Transverse colon (tissue), 4 donors: ENCODE measurements at regions not wholly inside any gene's neighbourhood (a gene's known extent, or its start where the extent isn't known, plus 50 kb on each side); places are given as distances from the start of the nearest gene placed in this dataset.
"Not testable (repeated sequence)": the region's sequence is repeated elsewhere in the genome, so short reads cannot be mapped to it uniquely, and the experiment has no call there.

ENCODE experiments used
- DNase-seq: peaks from one replicate; pipeline ENCODE4 v3.0.0-alpha.2; 2019
- H3K27ac ChIP-seq, 4 donors: fragments of 200-600 bp; sonication (generic); 2 replicates each; pipeline ENCODE4 v1.5.1; 2016 to 2018; ENCODE audit warnings: inconsistent platforms in 4 of 4
- H3K27me3 ChIP-seq: fragments of 200-600 bp; sonication (generic); 2 replicates; pipeline ENCODE4 v1.5.1; 2017; ENCODE audit warnings: inconsistent platforms
- H3K36me3 ChIP-seq, 4 donors: fragments of 200-600 bp; sonication (generic); 2 replicates each; pipeline ENCODE4 v1.5.1; 2017 to 2019; ENCODE audit warnings: inconsistent platforms in 4 of 4
- H3K4me1 ChIP-seq, 4 donors: fragments of 200-600 bp; sonication (generic); 2 replicates each; pipeline ENCODE4 v1.5.1; 2017 to 2020; ENCODE audit warnings: inconsistent platforms in 4 of 4
- H3K4me3 ChIP-seq, 4 donors: fragments of 200-600 bp; sonication (generic); 1 replicate in 1 of 4; 2 replicates in 3 of 4; pipeline versions ENCODE4 v1.5.1 to v1.6.1; 2017 to 2019; ENCODE audit warnings: inconsistent platforms in 4 of 4
- H3K9me3 ChIP-seq, 2 donors: fragments of 200-600 bp; sonication (generic); 2 replicates each; pipeline ENCODE4 v1.5.1; 2017 to 2019; ENCODE audit warnings: inconsistent platforms in 2 of 2
- CTCF ChIP-seq, 5 experiments: fragments of 200-600 bp in 3 of 5; fragments of 450-650 bp in 2 of 5; sonication (generic) in 3 of 5; IDR thresholded peaks; 1 replicate in 2 of 5; 2 replicates in 3 of 5; pipeline ENCODE4 v1.5.1; 2016 to 2017; ENCODE audit warnings: antibody characterized with exemption in 5 of 5, inconsistent platforms in 3 of 5, mild to moderate bottlenecking in 2 of 5, moderate library complexity in 1 of 5
- EP300 ChIP-seq: sonication (generic); formaldehyde crosslinking; IDR thresholded peaks from one replicate; pipeline ENCODE4 v1.6.1; 2017; ENCODE audit warnings: antibody characterized with exemption, low read depth
- POLR2A ChIP-seq: fragments of 450-650 bp; IDR thresholded peaks from one replicate; pipeline ENCODE4 v1.6.1; 2016; ENCODE audit warnings: antibody characterized with exemption, mild to moderate bottlenecking, moderate library complexity
- POLR2AphosphoS5 ChIP-seq, 3 donors: sonication (generic); formaldehyde crosslinking; IDR thresholded peaks; one replicate each; pipeline ENCODE4 v1.6.1; 2016; ENCODE audit warnings: antibody characterized with exemption in 3 of 3
- WGBS, 2 donors: methylation state at CpG; one replicate each; pipeline ENCODE4 v1.1.5; 2018; ENCODE audit warnings: low coverage in 1 of 2; 5-methylcytosine and 5-hydroxymethylcytosine counted together
- in situ Hi-C, 4 donors: fragments of 200-750 bp; cut with MboI; loops; one replicate each; pipeline versions ENCODE4 v1.15.0 to v1.15.1; 2017; ENCODE audit warnings: low sequenced_read_pairs in 3 of 4, low pct_ligation_motif_present in 1 of 4, low pct_unique_long_range_greater_than_20kb in 1 of 4
- intact Hi-C: fragments of 100-400 bp; cut with DNase I; formaldehyde crosslinking; loops from one replicate; pipeline ENCODE4 v1.15.1; 2023; ENCODE audit warnings: low total_unique reads

DNA sequence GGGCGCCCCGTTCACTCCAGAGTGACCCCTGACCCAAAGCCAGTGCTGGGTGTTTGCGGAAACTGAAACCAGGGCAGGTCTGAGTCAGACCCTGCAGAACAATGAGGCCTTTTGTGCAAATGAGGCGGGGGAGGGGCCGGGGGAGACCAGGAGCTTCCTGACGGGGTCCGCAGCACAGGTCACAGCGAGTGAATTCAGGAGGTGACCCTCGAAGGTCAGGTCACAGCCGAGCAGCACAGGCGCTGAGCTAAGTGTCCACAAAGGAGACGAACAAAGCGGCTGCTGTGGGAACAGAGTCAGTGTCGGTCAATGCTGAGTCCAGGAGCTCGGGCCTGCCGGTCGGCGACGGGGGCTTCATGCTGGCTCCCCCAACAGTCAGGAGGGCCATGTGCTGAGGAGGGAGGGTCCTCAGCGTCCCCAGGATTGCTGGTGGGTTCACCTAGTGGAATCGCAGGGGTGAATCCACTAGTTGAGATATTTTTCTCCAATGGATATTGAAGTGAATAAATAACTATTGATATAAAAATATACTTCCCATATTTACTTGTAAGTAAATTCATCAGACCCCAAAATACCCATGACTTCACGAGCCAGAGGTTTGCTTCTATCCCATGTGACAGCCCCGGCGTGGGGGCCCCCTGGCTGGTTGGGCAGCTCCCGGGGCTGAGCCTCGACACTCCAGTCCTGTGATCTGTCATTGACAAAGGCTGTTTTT is 188.4 kb upstream of the SULF2 start:
- TF ChIP-seq EP300 = no peak
- TF ChIP-seq POLR2A = no peak
- no peak for TF ChIP-seq POLR2AphosphoS5 (IDR thresholded peaks at IDR 0.05)
- no peak for TF ChIP-seq CTCF (IDR thresholded peaks at IDR 0.05)
- no peaks in the 10 kb centered on the region for H3K36me3 ChIP-seq
- DNase-seq = no peak
- H3K27ac ChIP-seq = no peak overlapping the region
- 60 to 70% methylated on average over 2 to 22 of the region's 26 CpGs for WGBS, 2 donors
- H3K27me3 ChIP-seq = no peaks in the 10 kb centered on the region
- in situ Hi-C loops (no loop called here), intact Hi-C loops (no loop called here)
- no peaks in the 10 kb centered on the region for H3K9me3 ChIP-seq
- H3K4me3 ChIP-seq = no peak overlapping the region
- peaks cover 0 to 4% (median 2%) of the 10 kb centered on the region in 4 donors for H3K4me1 ChIP-seq

- 77 to 80% methylated on average over 1 to 17 of the region's 17 CpGs for WGBS, 2 donors
- Histone ChIP-seq H3K27me3 (no peaks in the 10 kb centered on the region), H3K4me3 (no peak overlapping the region), H3K36me3 (no peaks in the 10 kb centered on the region), H3K27ac (no peak overlapping the region), H3K9me3 (no peaks in the 10 kb centered on the region), H3K4me1 (peaks cover 0 to 4% (median 2%) of the 10 kb centered on the region in 4 donors)
- in situ Hi-C loops (no loop called here), intact Hi-C loops (no loop called here)
- TF ChIP-seq POLR2A = no peak
- no peak for DNase-seq
Observed at GRCh38 chr20:47972916-47973309, 187.6 kb upstream of the SULF2 start.

- H3K9me3 ChIP-seq, H3K36me3 ChIP-seq, H3K4me1 ChIP-seq, H3K4me3 ChIP-seq, H3K27me3 ChIP-seq, in situ Hi-C loops, intact Hi-C loops, H3K27ac ChIP-seq: not testable (repeated sequence)
- peak; percentile 13 to 42 (median 27) for TF ChIP-seq CTCF (IDR thresholded peaks at IDR 0.05)
- peak; percentile 43 for DNase-seq
- WGBS, 2 donors = 48% methylated on average over 26 of the region's 26 CpGs; no CpG with 5 or more reads in 1 of the 2 donors
Observed at GRCh38 chr20:47972297-47972915, 187.1 kb upstream of the SULF2 start.

DNA sequence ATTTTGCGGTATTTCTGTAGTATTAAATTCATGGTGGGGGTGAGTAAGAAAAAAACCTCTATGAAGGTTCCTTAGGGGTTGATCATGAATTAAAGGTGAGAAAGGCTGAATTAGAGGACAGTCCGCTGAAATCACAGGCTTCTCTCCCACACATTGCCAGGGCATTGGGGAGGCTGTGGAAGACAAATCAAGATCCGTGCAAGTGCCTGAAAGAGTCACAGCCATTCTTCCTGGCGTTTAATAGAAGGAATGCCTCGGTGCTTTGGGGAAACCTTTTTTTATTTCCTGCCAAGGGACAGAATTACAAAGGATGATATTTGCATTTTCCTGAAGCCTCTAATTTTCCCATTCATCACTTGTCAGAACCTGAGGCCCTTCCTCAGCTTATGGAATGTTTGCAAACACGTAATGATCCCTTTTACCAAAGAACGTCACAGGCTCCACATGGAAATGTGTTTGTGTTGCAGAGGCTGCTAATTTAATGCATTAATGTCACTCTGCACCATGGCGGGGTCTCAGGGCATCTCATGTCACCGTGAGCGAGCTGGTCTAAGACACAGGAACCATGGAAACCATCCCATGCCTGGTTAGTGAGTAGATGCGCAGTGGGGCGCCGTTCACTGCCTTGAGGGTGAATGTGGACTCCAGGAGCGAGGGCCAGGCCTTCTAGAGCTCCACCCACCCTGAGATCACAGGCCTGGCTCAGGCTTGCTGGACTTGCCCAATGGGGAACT is 185.9 kb upstream of the SULF2 start:
- WGBS, 2 donors = 93 to 96% methylated on average over 7 to 14 of the region's 14 CpGs
- intact Hi-C loops = no loop called here
- peaks cover 0 to 4% (median 2%) of the 10 kb centered on the region in 4 donors for H3K4me1 ChIP-seq
- no peaks in the 10 kb centered on the region for H3K36me3 ChIP-seq
- no peaks in the 10 kb centered on the region for H3K27me3 ChIP-seq
- no peak for DNase-seq
- TF ChIP-seq POLR2A (no peak), CTCF (IDR thresholded peaks at IDR 0.05) (no peak), EP300 (no peak), POLR2AphosphoS5 (IDR thresholded peaks at IDR 0.05) (no peak)
- in situ Hi-C loops = no loop called here
- H3K9me3 ChIP-seq = no peaks in the 10 kb centered on the region
- H3K4me3 ChIP-seq = no peak overlapping the region
- no peak overlapping the region for H3K27ac ChIP-seq
